NCI-H2107 treated with DMSO at 0.1 percent for 48 hours (cell line): ENCODE measurements at regions not wholly inside any gene's neighbourhood (a gene's known extent, or its start where the extent isn't known, plus 50 kb on each side); places are given as distances from the start of the nearest gene placed in this dataset.

Experiments used
- DNase-seq: peaks from one replicate; lab custom pipeline; 2025; ENCODE audit not compliant: unreplicated experiment; lab: John Stamatoyannopoulos, UW

DNA sequence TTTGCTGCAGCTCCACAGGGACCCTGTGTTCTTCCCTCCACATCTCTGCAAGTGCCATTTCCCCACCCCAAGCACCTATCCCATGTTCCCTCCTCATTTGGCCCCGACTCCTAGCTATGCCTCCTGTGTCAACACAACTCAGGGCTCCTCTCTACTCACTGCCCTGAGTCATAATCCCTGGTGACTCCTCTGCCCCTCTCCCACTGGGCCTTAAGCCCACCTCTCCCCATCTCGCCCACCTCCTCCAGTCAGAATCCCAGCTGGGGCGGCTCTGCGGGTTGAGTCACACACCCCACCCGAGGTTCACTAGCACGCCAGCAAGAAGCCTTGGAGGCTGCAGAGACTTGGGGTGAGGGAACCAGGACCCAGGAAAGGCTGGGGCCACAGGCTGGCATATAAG, 346.2 kb downstream of the FOXL1 start:
- DNase-seq, result no peak

DNA sequence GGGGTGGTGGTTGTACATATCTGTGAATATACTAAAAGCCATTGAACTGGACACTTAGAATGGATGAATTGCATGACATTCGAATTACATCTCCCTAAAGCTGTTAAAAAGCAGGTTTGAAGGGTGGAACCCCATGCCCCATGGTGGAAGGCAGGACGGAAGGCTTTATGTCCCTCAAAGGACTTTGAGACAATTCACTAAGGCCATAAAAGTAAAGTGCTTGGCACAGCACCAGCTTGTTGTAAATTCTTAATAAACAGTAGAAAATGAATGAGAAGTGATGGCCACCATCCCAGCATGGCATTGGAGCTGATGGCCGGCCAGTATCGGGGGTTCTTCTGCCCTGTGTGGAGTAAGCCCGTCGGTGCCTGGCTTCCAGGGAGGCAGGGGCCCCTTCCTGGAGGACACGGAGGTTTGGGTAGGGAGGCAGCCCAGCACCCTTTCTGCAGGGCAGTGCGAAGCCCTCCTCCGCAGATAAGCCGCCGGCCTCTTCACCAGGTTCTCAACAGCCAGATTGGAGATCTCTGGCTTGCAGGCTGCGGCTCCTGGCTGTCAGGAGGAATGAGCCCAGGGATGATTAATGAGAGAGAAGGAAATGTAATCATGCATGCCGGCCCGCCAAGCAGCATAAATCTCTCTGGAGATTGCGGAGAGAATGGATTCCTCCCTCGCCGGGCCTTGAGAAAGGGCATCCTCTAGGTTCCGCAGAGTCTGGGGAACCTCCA, 346.9 kb downstream of the FOXL1 start:
- no peak for DNase-seq

DNA sequence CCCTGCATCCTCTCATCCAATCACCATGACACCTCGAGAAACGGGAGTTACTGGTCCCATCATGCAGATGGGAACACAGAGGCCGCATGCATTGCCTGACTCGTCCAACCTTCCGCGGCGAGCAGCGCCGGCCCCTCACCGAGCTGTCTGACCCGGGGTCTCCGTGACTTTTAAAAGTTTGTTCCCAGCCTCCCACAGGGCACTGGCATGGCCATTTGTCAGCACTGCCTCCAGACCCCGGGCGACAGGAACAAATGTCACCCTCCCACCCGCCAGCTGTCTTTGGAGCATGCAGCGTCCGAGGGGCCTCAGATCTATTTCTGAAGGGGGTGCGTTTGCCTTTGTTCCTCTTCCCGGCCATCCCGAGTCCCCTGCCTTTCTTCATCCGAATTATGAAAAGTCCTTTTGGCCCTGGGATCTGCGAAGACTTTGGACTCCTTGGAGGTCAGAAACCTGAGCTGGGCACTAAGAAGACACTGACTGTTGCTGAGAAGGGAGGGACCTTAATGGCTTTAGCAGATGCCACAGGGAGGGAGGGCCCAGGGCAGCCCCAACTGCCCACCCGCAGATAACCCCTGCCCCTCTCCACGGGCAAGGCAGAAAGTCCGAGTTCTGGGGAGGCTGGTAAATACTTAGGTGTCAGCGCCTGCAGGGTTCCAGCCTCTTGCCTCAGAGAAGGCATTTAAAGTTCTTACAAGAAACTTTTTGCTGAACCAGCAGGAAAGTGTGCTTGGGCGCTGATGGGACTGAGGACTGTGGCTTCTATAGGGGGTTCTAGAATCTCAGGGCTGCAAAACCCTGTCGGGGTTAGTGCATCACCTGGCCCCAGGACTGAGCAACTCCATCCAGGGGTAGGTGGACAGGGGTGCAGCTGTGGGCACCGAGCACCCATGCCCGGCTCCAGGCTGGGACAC, 348.1 kb downstream of the FOXL1 start:
- DNase-seq, result no peak

DNA sequence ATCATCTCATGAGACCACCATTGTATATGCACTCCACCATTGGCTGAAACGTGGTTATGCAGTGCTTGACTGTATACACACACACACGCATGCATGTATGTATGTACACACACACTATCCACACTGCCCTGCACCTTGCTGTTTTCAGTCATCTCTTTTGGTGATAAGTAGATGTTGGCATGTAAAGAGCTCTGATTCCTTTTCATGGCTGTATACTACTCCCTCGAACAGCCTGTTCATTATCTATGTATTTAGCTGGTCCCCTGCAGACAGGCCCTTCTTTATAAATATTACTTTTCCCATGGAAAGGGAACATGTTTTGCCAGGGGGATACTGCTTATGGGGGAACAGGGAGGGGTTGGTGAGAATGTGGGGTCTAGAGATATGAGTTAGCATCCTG, 349.4 kb downstream of the FOXL1 start:
- DNase-seq, result no peak

DNA sequence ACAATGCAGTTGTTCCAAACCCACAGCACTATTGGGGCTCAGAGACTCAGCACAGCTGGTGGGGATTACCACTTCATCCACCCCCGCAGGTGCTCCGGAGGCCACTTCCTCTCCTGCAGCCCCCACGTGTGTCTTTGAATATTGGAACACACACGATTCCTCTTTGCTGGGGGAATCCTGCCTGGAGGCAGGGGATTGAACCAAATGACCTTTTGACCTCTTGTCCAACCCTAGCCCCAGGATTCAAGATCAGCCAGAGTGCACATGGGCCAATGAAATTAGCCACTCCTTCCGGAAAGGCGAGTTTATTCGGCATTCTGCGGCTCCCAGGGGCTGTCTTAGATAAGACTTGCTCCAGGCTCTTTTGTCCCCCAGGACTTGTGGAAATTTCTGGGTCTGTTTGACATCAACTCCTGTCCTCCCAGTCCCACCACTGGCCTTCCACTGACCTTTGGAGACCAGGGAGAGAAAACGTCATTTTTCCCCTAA, 350.2 kb downstream of the FOXL1 start:
- DNase-seq, result no peak

DNA sequence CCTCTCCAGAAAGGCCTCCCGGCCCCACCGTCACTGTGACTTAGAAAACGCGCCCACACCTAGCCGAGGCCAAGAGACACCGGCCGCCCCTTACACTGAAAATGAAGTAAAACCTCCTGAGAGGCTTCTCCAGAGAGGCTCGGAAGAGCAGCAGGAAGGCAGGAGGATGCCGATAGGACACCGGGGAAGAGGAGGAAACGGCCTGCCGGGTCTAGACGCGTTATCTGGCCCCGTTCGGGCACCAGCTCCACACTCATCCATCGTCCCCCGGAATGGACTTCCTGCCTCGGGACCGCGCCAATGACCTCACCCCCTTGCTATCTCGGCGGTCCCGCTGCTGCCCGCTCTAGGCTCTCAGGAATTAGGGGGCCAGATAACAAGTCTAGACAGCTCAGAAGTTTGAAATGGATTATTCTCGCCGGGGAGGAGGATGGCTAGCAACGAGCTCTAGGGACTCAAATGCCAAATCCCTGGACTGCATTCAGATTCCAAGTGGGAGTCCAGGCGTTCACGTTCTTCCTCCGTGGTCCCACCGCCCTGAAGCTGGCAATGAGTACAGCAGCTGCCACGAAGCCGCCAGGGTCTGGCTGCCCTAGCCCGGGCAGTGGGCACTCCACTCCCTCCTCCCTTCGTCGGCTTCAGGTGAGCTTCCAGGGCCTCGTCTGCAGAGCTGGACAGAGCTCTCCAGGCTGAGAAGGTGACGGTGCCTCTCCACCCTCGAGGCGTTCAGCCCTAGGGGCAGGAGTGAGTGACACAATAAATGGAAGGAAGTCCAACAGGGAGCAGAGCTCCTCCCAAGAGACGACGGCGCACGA, 350.9 kb downstream of the FOXL1 start:
- no peak for DNase-seq

DNA sequence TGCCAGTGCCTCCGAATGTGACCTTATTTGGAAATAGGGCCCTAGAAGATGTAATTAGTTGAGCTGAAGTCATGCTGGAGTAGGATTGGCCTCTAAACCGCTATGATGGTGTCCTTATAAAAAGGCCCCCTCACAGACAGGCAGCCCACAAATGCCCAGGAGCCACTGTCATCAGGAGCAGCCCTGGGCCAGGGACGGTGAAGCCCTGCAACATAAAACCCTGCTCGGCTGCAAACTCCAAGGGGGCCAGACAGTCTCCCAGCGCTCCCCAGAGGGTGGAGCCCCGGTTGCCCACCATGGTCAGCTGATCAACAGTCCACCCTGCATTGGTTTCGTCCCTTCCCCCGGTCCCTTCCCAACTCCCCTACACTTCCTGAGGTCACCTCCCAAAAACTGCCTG, 351.7 kb downstream of the FOXL1 start:
- no peak for DNase-seq

DNA sequence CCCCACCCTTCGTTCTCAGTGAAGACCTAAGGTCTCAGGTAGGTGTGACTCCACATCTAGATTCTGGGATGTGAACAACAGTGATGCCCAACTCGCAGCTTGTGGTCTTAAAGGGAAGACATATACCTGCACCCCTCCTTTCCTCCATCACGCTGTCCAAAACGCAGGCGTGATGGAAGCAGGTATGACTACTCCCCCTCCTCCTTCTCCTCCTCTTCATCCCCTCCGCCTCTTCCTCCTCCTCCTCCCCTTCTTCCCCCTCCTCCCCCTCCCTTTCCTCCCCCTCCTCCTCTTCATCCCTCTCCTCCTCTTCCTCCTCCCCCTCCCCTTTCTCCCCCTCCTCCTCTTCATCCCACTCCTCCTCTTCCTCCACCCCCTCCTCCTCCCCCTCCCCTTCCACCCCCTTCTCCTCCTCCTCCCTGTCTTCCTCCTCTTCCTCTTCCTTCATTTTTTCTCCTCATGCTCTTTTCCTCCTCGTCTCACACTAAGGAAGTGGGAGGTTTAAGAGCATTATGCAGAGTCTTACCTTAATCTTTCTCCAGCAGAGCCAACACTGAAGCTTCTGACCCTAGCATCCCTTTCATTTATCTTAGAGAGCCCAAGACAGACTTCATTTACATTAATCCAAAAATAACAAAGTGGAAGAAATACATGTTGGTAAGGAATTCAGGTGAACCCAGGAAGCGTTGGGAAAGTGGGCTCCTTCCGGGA, 352.5 kb downstream of the FOXL1 start:
- DNase-seq, result no peak

DNA sequence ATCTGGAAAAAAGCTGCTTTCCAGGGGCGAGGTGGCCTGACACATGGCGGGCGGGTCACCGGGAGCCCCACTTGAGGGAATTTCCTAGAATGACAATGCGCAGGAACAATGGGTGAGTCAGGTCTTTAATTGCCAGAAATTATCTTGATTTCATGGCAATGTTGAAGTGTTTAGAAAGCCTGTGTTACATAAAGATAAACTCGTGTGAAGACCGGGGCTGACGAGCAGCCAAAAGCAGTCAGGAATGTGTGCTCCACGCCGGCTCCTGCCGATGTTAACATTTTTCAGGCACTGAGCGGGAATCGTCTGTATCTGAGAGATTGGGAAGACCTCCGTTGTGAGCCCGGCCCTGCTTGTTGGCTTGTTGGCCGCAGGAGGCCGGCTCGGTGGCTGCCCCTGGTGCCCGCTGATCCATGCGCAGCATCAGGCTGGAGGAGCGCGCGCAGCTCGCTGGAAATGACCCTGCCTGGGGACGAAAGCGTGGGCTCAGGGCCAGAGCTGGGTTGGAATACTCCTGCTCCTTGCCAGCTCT, 353.1 kb downstream of the FOXL1 start:
- DNase-seq, result no peak

DNA sequence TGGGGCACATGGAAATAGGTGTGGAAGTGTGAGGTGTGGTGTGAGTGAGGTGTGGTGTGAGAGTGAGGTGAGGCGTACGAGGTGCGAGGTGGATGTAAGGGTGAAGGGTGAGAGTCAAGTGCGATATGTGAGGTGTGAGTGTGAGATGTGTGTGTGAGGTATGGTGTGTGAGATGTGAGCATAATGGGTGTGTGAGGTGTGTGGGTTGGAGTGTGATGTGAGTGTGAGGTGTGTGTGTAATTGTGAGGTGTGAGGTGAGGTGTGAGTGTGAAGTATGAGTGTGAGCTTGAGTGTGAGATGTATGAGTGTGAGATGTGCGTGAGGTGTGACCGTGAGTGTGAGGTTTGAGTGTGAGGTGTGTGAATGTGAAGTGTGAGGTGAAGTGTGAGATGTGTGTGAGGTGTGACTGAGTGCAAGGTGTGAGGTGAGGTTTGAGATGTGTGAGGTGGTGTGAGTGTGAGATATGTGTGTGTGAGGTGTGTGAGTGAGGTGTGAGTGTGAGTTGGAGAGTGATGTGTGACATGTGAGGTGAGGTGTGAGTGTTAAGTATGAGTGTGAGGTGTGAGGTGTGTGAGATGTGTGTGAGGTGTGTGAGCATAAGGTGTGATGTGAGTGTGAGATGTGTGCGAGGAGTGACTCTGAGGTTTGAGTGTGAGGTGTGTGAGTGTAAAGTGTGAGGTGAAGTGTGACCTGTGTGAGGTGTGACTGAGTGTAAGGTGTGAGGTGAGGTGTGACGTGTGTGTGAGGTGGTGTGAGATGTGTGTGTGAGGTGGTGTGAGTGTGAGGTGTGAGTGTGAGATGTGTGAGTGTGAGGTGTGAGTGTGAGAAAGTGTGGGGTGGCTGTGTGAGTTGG, 354.0 kb downstream of the FOXL1 start:
- DNase-seq, result no peak

DNA sequence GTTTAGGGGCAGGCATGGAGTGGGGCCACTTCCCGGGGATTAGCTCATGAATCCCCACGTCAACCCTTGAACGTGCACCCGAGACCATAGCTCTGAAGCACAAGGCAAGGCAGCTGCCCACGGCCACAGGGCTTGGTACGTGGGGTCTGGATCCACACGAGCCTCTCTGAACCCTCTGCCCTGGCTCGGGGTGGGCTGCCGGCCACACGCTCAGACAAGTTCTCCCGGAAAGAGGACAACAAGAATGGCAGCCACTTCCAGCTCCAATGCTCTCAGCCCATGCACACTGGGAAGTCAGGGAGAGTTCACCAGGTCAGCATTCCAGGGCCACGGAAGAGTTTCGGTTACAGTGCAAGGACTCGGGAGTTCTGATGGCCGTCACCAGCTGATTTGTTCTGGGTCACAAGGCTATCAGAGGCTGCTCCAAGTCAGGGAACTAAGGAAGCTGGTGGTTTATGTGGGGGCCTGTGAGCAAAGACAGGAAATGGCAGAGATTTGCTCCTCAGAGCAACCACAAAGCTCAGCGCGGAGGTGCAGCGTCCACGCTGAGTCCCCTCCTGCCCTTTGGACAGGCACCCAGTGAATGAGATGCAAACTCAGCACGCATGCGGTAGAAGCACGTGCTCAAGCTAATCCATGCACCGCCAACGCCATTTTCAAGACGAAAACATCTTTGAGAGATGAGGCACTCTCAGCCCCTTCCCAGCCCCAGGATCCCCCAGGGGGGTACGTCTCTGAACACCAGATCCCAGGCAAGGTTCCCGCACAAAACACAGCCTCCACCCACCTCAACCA, 356.4 kb downstream of the FOXL1 start:
- no peak for DNase-seq

DNA sequence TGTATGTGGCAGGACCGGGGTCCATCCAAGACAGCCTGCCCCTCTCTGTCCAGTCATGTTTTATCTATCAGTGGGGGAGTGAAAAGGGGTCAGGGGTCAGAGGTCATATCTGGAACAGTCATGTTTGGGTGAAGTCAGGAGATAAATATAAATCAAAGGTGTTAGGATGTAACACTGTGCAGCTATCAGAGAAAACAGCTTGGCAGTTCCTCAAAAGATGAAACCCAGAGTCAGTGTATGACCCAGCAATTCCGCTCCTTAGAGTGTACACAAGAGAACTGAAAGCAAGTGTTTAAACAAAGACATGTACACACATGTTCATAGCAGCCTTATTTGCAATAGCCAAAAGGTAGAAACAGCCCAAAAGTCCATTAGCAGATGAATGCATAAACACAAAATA, 361.3 kb downstream of the FOXL1 start:
- no peak for DNase-seq

DNA sequence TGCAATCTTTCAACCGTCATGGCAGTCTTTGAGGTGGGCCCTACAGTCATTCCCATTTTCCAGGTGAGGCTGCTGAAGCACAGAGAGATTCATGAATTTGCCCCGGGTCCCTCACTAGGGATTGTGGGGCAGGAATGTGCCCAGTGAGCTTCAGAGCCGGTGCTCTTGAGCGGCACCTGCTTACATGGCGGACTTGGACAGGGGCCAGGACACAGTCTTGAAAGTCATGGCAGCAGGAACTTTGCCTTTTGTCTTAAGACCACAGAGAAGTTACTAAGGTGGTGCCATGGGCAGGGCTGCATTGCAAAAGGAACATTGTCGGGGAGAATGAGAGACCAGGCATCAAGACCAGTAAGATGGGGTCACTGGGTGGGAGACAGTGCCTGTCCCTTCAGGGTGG, 363.4 kb downstream of the FOXL1 start:
- no peak for DNase-seq

DNA sequence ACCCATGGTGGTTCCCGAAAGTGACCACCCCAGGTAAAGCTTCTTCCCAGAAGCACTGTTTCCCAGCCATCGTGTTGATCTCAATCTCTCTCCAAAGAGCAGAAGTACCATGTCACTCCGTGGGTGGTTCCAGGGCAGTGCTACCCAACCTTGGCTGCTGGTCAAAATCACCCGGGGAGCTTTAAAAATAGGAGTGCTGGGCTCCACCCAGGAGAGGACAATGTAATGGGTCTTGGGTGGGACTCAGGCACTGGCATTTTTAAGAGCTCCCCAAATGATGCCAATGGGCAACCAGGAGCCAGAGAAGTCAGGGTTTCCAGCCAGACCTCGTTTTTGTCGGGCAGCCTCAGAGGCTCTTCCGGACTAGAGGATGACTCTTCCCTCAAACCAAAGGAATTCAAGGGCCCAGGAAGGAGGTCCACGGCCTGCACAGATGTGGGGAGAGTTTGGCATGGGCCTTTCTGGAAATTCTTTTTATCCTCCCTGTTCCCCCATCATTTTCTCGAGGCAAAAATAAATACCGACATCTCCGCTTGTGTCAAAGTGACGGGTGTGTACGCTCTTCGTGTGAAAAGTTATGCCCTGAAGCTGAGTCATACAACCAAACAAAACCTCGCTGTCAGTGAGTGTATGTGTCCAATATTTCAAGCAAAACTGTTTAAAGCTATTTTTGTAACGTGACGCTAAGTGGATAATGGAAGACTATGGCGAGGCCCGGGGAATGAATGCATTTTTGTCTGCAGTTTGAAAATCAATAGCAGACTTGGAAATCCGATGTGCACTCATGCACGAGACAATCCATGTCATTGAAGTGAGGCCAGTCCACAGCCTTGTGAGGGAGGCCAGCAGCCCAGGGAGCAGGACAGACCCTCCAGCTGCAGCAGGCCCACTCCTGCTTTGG, 364.1 kb downstream of the FOXL1 start:
- DNase-seq, result no peak

DNA sequence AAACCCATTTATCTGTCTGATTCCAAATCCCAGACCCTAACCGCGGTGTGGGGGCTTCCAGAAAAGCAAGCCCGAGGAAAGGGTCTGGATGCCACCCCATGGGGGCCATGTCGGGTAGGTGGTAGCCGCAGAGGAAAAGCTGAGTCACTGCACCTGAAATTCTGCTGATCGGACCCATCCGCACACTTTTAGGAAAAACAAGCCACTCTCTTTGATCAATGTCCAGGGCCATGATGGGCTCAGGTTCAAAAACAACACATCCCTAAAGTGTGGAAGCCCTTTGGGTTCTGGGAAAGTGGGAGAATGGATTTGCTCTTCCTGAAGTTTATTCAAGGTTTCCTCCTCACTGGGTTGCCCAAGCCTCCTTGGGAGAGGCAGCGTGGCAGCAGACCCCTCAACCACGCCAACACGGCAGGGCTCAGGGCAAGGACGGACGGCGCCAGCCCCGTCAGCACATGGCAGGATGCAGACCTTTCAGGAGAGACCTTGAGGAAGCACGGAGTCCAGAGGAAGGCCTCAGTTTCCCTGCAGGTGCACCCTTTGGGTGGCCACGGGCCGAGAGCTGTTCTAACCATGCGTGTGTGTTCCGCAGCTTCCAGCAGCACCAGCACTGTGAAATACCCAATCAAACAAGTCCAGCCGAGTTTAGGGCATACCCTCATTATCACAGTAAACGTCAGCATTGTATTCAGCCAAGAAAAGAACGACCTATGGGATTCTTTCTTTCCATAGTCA, 367.0 kb downstream of the FOXL1 start:
- DNase-seq, result no peak

DNA sequence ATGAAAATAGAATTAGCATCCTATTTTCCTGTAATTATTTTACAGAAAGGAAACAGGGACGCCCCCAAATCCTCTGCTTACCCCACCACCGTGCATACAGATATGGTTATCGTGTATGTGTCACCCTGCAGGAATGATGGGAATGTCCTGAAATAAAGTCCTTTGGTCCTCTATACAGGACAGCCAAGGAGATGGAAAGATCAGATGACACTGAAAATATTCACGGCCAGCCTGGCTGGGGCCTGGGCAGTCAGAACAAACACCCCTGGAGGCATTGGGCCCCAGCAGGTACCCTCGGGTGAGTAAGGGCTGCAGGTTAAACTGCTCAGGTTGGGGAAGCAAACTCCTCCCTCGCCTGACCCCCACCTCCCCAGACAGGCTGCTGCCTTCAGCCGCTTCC, 368.0 kb downstream of the FOXL1 start:
- no peak for DNase-seq

DNA sequence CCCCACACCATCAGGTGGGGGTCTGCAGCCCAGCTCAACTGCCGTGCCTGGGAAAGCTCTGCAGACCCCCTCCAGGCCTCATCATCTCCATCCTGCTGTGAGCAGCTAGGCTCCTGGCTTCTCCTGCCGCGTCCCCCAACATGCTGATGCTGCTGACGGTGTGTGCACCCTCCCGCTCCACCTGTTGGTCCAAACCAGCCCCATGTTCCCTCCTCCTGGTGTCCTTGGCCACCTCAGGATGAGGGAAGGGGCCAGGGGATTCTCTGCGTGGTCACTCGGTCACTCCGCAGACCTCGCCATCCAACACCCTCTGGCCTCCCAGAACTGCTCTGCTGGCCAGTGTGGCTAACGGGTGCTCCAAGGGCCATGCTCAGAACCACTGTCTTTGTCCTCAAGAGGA, 368.6 kb downstream of the FOXL1 start:
- no peak for DNase-seq
